ENCODE measurements at regions not wholly inside any gene's neighbourhood (a gene's known extent, or its start where the extent isn't known, plus 50 kb on each side); places are given as distances from the start of the nearest gene placed in this dataset.
"Not testable (repeated sequence)": the region's sequence is repeated elsewhere in the genome, so short reads cannot be mapped to it uniquely, and the experiment has no call there.

DNA sequence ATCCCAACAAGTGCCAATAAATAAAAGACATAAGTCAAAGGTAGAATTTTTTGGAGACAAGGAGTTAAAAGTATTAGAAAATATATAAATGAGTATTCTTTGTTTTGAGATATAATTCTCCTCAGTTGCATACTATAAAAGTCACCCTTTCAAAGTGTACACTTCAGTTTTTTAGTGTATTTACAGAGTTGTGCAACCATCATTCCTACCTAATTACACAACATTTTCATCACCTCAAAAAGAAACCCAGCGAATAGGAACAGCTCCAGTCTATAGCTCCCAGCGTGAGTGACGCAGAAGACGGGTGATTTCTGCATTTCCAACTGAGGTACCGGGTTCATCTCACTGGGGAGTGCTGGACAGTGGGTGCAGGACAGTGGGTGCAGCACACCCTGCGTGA lies 1175.7 kb downstream of the PCDH19 start:
- TF ChIP-seq, protein P1, sequence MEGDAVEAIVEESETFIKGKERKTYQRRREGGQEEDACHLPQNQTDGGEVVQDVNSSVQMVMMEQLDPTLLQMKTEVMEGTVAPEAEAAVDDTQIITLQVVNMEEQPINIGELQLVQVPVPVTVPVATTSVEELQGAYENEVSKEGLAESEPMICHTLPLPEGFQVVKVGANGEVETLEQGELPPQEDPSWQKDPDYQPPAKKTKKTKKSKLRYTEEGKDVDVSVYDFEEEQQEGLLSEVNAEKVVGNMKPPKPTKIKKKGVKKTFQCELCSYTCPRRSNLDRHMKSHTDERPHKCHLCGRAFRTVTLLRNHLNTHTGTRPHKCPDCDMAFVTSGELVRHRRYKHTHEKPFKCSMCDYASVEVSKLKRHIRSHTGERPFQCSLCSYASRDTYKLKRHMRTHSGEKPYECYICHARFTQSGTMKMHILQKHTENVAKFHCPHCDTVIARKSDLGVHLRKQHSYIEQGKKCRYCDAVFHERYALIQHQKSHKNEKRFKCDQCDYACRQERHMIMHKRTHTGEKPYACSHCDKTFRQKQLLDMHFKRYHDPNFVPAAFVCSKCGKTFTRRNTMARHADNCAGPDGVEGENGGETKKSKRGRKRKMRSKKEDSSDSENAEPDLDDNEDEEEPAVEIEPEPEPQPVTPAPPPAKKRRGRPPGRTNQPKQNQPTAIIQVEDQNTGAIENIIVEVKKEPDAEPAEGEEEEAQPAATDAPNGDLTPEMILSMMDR (IDR thresholded peaks at IDR 0.05), result not testable (repeated sequence)
- not testable (repeated sequence) for TF ChIP-seq POLR2A (IDR thresholded peaks at IDR 0.05)
